Fibroblast of pulmonary artery (primary cell): ENCODE measurements at regions not wholly inside any gene's neighbourhood (a gene's known extent, or its start where the extent isn't known, plus 50 kb on each side); places are given as distances from the start of the nearest gene placed in this dataset.

Experiments
- DNase-seq: peaks from one replicate; pipeline ENCODE4 v3.0.0-alpha.2; 2010; ENCODE audit warnings: low read depth
- H3K4me3 ChIP-seq: replicated peaks from 2 replicates; pipeline ENCODE4 v1.5.1; 2011; ENCODE audit warnings: low read depth, mild to moderate bottlenecking, control low read depth, low read length, moderate library complexity
- TF ChIP-seq, protein P1 (sequence below): IDR thresholded peaks from 2 replicates; pipeline ENCODE4 v1.5.1; 2011; ENCODE audit warnings: mild to moderate bottlenecking, control low read depth, low read length, inconsistent platforms; ENCODE audit errors: missing control alignments

DNA sequence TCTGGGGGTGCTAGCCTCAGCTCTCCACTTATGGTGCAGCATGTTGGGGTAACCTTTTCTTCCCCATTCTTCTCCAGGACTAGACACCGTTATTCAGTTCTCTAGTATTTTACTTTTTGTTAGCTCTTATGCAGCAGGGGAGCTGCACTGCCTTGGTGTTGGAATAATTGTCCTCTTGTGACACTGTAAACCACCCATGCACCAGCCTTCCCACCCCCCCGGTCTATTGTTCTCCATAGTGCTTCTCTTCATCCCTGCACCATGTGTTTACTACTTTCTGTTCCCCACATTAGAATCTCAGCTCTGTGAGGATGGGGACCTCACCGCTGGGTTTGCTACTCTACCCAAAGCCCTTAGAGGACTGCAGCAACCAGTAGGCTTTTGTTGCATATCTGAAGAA is 230.7 kb downstream of the RPS24 start:
- no peak overlapping the region for H3K4me3 ChIP-seq
- TF ChIP-seq, protein P1, sequence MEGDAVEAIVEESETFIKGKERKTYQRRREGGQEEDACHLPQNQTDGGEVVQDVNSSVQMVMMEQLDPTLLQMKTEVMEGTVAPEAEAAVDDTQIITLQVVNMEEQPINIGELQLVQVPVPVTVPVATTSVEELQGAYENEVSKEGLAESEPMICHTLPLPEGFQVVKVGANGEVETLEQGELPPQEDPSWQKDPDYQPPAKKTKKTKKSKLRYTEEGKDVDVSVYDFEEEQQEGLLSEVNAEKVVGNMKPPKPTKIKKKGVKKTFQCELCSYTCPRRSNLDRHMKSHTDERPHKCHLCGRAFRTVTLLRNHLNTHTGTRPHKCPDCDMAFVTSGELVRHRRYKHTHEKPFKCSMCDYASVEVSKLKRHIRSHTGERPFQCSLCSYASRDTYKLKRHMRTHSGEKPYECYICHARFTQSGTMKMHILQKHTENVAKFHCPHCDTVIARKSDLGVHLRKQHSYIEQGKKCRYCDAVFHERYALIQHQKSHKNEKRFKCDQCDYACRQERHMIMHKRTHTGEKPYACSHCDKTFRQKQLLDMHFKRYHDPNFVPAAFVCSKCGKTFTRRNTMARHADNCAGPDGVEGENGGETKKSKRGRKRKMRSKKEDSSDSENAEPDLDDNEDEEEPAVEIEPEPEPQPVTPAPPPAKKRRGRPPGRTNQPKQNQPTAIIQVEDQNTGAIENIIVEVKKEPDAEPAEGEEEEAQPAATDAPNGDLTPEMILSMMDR, result no peak
- DNase-seq, result no peak

DNA sequence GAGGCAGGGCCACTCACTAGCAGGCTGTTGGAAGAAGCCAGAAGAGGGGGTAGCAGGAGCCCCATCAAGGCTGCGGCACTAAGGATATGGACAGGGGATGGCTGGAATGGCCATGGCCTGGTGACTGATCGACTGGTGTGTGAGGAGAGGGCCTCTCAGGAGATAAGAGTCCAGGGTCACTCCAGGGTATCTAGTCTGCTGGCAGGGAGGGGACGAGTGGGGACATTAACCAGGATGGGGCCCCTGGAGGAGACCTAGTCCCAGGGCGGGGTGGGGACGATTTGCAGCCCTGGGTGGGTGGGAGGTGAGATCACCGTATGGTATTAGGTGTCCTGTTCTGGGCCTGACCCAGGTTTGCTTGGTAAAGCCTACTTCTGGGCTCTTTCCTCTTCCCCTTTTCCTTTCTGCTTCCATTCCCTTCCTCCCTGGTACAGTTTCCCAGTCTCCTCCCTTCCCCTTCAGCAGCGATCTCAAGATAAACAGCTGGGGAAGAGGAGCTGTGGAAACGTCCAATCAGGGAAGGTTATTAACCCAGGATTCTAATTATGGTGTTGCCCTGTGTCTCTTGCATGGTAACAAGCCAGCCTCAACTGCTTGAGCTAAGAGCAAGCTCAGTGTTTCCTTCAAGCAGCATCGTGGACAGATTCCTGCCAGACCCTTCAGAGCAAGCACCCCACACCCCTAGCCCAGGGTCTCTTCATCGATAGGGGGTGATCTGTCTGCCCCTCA is 233.2 kb downstream of the RPS24 start:
- DNase-seq, result no peak
- TF ChIP-seq, protein P1, result no peak
- H3K4me3 ChIP-seq, result no peak overlapping the region

DNA sequence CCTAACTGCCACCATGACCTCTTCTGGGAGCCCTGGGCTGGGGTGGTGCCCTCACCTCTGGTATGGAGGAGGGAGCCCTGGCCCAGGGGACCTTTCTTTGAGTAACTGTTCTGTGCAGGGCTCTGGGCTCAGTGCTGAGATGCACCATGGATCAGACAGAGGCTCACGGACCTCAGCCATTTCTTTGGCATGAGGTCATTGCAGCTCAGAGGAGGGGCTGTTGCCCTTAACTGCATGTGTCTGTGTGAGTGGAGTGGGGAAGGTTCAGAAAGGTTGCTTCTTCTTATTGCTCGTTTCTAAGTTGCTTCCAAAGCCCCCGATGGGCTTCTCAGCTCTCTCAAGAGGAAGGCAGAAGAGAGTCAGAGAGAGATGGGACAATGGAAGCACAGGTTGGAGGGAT is 233.9 kb downstream of the RPS24 start:
- no peak overlapping the region for H3K4me3 ChIP-seq
- DNase-seq, result no peak
- TF ChIP-seq, protein P1, result no peak

DNA sequence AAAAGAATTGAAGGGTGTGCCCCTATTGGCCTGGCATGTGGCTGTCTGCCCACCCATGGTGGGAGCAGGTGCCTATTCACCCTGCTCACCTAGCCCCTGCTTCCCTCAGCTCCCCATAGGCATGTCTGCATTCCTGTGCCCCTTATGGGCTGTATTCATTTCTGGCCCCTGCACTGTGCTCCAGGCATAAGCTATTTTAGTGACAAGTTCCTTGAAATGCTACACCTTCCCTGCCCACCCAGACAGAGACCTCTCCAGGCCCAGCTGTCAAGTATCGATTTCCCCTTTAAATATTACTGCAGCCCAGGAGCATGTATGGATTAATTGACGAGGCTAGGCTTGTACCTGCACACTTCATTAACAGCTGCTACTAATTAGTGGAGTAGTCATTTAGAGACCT is 235.4 kb downstream of the RPS24 start:
- no peak for DNase-seq
- H3K4me3 ChIP-seq, result no peak overlapping the region
- TF ChIP-seq, protein P1, result no peak

DNA sequence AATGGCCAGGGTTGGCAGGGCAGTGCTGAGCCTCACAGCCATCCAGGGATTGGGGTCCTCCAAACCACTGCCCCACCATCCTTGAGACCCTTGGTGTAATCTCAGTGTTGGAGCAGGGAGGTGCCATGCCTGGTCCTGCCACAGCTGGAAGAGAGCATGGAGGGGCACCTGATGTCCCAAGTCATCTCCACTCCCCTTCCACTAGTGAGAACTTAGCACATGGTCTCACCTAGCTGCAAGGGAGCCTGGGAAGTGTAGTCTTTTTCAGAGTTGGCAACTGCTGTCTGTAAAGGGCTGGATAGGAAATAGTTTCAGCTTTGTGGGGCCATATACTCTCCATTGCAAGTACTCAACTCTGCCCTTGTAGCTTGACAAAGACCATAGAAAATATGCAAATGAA is 238.7 kb downstream of the RPS24 start:
- H3K4me3 ChIP-seq, result no peak overlapping the region

DNA sequence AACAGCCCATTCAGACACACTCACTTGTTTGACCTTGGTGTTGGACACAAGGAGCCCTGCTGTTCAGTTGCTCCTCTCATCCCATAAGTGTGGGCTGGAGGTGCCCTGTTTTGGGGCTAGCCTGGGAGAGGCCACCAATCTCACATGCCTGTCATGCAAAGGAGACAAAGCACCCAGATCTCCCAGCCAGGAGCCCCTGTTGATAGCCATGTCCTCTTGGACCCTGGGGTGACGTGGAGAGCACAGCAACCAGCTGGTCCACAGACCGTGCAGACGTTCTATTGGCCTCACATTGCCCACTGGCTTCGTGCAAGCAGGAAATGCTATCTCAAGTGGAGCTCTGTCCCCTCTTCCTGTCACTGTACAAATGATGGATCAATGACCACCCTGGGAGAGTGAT is 240.8 kb downstream of the RPS24 start:
- TF ChIP-seq, protein P1, result no peak
- H3K4me3 ChIP-seq, result no peak overlapping the region
- DNase-seq, result no peak

More for the DNA sequence above, 238.7 kb downstream of the RPS24 start:
- no peak for DNase-seq
- TF ChIP-seq, protein P1, result no peak

DNA sequence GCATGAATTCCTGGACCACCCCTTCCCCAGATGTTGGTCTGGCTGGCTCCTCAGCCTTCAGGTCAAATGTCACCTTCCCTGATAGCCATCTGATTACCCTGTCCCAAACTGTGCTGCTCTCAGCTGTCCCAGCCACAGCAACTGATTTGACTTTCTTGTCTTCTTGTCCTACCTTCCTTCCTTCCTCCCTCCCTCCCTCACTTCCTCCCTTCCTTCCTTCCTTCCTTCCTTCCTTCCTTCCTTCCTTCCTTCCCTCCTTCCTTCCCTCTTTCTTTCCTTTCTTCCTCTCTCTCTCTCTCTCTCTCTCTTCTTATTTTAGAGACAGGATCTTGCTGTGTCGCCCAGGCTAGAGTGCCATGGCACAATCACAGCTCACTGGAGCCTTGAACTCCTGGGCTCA is 242.5 kb downstream of the RPS24 start:
- TF ChIP-seq, protein P1, result no peak
- DNase-seq, result no peak
- no peak overlapping the region for H3K4me3 ChIP-seq
